ENCODE measurements at regions not wholly inside any gene's neighbourhood (a gene's known extent, or its start where the extent isn't known, plus 50 kb on each side); places are given as distances from the start of the nearest gene placed in this dataset.

DNA sequence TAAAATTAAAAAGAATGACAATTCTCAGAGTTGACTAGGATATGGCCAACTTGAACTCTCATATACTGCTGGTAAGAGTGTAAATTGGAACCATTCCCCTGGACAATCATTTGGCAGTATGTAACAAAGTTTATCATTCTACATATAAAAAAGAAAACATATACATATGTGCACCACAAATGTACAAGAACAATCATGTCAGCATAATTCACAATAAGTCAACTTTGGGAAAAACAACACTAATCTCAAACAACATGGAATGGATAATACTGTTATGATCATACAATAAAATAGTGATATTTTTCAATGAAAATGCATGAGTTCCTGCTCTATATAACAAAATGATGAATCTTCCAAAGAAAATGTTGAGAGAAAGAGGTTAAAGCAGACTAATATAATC is 1078.7 kb upstream of the EPHA7 start:
- no peaks in the 10 kb centered on the region for H3K36me3 ChIP-seq (ENCODE audit: low read depth, missing control alignments)
- no peak overlapping the region for H3K27ac ChIP-seq
- TF ChIP-seq, protein P1, sequence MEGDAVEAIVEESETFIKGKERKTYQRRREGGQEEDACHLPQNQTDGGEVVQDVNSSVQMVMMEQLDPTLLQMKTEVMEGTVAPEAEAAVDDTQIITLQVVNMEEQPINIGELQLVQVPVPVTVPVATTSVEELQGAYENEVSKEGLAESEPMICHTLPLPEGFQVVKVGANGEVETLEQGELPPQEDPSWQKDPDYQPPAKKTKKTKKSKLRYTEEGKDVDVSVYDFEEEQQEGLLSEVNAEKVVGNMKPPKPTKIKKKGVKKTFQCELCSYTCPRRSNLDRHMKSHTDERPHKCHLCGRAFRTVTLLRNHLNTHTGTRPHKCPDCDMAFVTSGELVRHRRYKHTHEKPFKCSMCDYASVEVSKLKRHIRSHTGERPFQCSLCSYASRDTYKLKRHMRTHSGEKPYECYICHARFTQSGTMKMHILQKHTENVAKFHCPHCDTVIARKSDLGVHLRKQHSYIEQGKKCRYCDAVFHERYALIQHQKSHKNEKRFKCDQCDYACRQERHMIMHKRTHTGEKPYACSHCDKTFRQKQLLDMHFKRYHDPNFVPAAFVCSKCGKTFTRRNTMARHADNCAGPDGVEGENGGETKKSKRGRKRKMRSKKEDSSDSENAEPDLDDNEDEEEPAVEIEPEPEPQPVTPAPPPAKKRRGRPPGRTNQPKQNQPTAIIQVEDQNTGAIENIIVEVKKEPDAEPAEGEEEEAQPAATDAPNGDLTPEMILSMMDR (IDR thresholded peaks at IDR 0.05), result no peak
- no peak for TF ChIP-seq POLR2A (IDR thresholded peaks at IDR 0.05)
- no peak overlapping the region for H3K4me3 ChIP-seq
- intact Hi-C loops (cut with DNase I; ENCODE audit: low total_unique reads), result no loop called here
- H3K4me1 ChIP-seq, result no peaks in the 10 kb centered on the region
- DNase-seq, result no peak
- H3K9me3 ChIP-seq, result no peaks in the 10 kb centered on the region
- H3K27me3 ChIP-seq, result no peaks in the 10 kb centered on the region

DNA sequence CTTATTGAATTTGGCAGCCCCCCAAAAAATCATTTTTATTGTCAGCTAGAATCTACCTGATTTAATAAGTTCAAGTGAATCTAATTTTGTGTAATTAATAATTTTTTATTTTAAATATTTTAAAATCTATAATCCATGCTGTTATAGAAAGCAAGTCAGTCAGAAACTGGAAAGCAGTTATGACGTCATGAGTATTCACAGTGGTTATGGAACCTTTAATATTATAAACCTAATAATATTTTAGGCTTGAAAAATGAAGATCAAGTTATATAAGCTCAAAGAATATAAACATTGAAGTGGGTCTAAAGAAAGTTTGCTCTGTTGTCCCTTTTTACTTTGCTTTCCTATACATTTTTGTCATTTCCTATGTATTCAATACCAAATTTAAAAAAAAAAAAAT is 1075.1 kb upstream of the EPHA7 start:
- Histone ChIP-seq H3K36me3 (ENCODE audit: low read depth, missing control alignments) (no peaks in the 10 kb centered on the region), H3K27me3 (no peaks in the 10 kb centered on the region), H3K9me3 (no peaks in the 10 kb centered on the region), H3K27ac (no peak overlapping the region), H3K4me1 (no peaks in the 10 kb centered on the region), H3K4me3 (no peak overlapping the region)
- 91 to 92% methylated on average over 1 of the region's 1 CpG for WGBS, 2 donors
- TF ChIP-seq, protein P1 (IDR thresholded peaks at IDR 0.05), result no peak
- no peak for TF ChIP-seq POLR2A (IDR thresholded peaks at IDR 0.05)
- no peak for DNase-seq
- intact Hi-C loops (cut with DNase I; ENCODE audit: low total_unique reads), result no loop called here

DNA sequence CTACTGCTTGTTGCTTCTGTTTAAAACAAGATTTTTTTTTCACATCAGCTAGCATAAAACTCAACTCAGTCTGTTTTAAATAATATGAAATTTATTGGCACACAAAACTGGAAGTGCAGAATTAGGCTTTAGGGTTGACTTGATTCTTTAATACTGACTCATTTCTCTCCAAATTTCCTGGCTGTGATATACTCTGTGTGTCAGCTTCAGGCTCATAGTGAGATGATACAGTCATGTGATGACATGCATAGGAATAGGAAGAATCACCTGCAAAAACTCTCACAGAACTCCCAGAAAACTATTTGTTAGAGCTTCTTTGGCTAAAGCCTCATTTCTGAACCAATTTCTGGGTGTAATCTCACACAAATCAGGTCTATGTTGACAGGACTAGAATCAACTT is 1068.0 kb upstream of the EPHA7 start:
- Histone ChIP-seq H3K9me3 (no peaks in the 10 kb centered on the region), H3K27ac (no peak overlapping the region), H3K36me3 (ENCODE audit: low read depth, missing control alignments) (no peaks in the 10 kb centered on the region), H3K4me3 (no peak overlapping the region), H3K4me1 (no peaks in the 10 kb centered on the region), H3K27me3 (no peaks in the 10 kb centered on the region)
- DNase-seq, result no peak
- intact Hi-C loops (cut with DNase I; ENCODE audit: low total_unique reads), result no loop called here
- no peak for TF ChIP-seq POLR2A (IDR thresholded peaks at IDR 0.05)
- TF ChIP-seq, protein P1 (IDR thresholded peaks at IDR 0.05), result no peak

DNA sequence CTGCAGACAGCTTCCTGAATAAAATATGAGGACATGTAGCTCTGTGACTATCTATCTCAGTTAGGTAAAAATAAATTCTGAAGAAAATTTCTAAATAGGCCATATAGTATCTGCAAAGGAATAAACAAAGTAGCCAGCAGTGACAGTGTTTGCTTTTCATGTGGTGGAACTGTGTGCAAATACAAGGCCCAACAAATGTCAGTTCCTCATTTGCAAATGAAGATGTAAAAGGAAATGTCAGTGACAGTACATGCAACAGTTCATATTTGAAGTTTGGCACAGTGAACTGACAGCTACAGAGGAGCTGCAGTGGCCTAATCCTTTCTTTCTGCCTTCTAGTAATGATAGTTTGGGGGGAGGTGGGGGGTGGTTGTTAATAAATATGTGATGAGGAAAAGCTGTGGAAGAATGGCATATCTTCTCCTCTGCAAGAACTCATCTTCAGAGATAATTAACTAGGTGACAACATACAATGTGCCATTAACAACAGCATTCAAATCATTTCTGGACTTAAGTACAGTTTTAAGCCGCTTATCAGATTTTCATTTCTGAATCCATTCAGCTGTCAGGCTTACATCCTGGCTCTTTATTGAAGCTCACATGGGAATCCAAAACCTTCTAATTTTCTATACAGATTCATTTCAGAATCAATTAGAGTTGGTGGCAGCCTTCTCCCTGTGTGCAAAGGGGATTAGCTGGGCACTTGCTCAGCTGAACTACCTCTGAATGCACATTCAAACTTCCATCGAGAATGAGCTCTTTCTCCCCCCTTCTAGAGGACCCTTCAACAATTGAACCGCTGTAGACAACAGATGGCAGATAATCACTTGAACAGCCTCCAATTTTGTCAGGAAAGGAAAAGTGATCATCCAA is 1059.0 kb upstream of the EPHA7 start:
- no peaks in the 10 kb centered on the region for H3K4me1 ChIP-seq
- no peak overlapping the region for H3K27ac ChIP-seq
- intact Hi-C loops (cut with DNase I; ENCODE audit: low total_unique reads), result no loop called here
- H3K36me3 ChIP-seq (ENCODE audit: low read depth, missing control alignments), result no peaks in the 10 kb centered on the region
- H3K4me3 ChIP-seq, result no peak overlapping the region
- no peak for TF ChIP-seq POLR2A (IDR thresholded peaks at IDR 0.05)
- TF ChIP-seq, protein P1 (IDR thresholded peaks at IDR 0.05), result no peak
- no peaks in the 10 kb centered on the region for H3K27me3 ChIP-seq
- no peaks in the 10 kb centered on the region for H3K9me3 ChIP-seq
- DNase-seq, result no peak
- WGBS, 2 donors, result 67 to 69% methylated on average over 3 of the region's 3 CpGs

DNA sequence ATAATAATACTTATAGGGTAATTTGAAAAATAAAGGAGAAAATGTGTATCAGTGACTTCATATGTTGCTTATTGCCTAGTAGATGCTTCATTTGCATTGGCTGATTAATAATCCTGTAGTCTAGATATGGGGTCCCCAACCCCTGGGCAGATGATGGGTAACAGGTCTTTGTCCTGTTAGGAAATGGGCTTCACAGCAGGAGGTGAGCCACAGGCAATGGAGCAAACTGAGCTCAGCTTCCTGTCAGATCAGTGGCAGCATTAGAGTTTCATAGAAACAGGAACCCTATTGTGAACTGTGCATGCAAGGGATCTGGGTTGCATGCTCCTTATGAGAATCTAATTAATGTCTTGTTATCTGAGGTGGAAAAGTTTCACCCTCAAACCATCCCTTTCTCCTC is 1049.5 kb upstream of the EPHA7 start:
- no peaks in the 10 kb centered on the region for H3K27me3 ChIP-seq
- DNase-seq, result no peak
- no peak overlapping the region for H3K27ac ChIP-seq
- H3K36me3 ChIP-seq (ENCODE audit: low read depth, missing control alignments), result no peaks in the 10 kb centered on the region
- no peaks in the 10 kb centered on the region for H3K9me3 ChIP-seq
- H3K4me3 ChIP-seq, result no peak overlapping the region
- TF ChIP-seq, protein P1 (IDR thresholded peaks at IDR 0.05), result no peak
- H3K4me1 ChIP-seq, result no peaks in the 10 kb centered on the region
- intact Hi-C loops (cut with DNase I; ENCODE audit: low total_unique reads), result no loop called here
